ENCODE measurements at regions not wholly inside any gene's neighbourhood (a gene's known extent, or its start where the extent isn't known, plus 50 kb on each side); places are given as distances from the start of the nearest gene placed in this dataset.

DNA sequence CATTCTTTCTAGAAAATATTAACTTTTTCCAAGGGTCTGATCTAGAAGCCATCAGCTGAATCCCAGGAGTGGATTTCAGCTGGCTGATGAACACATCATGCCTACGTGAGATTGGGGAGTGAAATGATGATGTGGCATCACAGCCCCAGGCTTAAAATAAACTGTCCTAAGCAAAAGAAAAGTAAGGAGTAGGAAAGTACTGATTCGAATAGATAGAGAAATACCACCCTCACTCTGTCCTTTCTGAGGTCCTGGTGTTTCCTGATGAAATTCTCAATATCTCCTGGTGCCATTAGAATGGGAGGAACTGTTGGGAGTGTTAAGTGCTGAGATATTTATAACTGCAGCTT is 376.8 kb upstream of the SEMA6D start:
- Histone ChIP-seq H3K9me2 (replicated peaks; ENCODE audit: low read length) (no peaks in the 10 kb centered on the region), H3K36me3 (ENCODE audit: low read depth, low read length) (no peaks in the 10 kb centered on the region), H3K79me2 (ENCODE audit: low read length) (no peaks in the 10 kb centered on the region), H3F3A (ENCODE audit: low read length, unreplicated experiment) (no peaks in the 10 kb centered on the region), H3K4me1 (ENCODE audit: insufficient read depth, low read length) (no peaks in the 10 kb centered on the region), H3K9ac (ENCODE audit: low read length) (no peak overlapping the region), H3K27me3 (ENCODE audit: low read length) (no peaks in the 10 kb centered on the region), H3K27ac (ENCODE audit: low read length) (no peak overlapping the region), H3K9me3 (ENCODE audit: low read length) (no peaks in the 10 kb centered on the region), H2AFZ (ENCODE audit: low read length) (no peak overlapping the region), H3K4me3 (ENCODE audit: low read length) (no peak overlapping the region), H4K20me1 (ENCODE audit: low read length) (no peaks in the 10 kb centered on the region), H3K4me2 (ENCODE audit: low read length) (no peak overlapping the region)
- TF ChIP-seq, protein P1, sequence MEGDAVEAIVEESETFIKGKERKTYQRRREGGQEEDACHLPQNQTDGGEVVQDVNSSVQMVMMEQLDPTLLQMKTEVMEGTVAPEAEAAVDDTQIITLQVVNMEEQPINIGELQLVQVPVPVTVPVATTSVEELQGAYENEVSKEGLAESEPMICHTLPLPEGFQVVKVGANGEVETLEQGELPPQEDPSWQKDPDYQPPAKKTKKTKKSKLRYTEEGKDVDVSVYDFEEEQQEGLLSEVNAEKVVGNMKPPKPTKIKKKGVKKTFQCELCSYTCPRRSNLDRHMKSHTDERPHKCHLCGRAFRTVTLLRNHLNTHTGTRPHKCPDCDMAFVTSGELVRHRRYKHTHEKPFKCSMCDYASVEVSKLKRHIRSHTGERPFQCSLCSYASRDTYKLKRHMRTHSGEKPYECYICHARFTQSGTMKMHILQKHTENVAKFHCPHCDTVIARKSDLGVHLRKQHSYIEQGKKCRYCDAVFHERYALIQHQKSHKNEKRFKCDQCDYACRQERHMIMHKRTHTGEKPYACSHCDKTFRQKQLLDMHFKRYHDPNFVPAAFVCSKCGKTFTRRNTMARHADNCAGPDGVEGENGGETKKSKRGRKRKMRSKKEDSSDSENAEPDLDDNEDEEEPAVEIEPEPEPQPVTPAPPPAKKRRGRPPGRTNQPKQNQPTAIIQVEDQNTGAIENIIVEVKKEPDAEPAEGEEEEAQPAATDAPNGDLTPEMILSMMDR (conservative IDR thresholded peaks at IDR 0.05; ENCODE audit: low read depth, low read length), result no peak
- no peak for TF ChIP-seq EZH2phosphoT487 (IDR thresholded peaks at IDR 0.05; ENCODE audit: borderline replicate concordance, low read length)
- TF ChIP-seq EZH2 (IDR thresholded peaks at IDR 0.05; ENCODE audit: low read length, unreplicated experiment), result no peak
- ChIA-PET POLR2A (ENCODE audit: unreplicated experiment) (no interaction called here), CTCF (no interaction called here)
- ATAC-seq (no peak), DNase-seq (no peak)
- no TSS peak for BruUV-seq (replicated peaks)
- intact Hi-C loops (cut with micrococcal nuclease), result no loop called here

DNA sequence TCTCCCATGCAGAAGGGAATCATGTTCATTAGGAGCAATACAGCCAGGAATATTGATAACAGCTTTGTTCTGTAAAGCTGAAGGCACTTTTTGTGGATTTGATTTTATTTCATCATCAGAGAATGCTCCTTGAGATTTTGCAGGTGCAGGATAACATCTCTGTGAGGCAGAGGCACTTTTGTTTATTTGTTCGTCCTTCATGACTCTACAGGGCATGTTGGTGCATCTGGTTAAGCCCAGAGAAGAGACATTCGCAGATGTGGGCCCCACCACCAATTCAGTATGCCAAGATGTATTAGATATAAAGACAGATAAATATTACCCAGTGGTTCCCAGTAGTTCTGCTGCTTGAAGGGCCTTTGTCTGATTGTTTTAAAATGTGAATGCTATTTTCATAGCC is 368.1 kb upstream of the SEMA6D start:
- no peaks in the 10 kb centered on the region for H3K9me2 ChIP-seq (replicated peaks; ENCODE audit: low read length)
- intact Hi-C loops (cut with micrococcal nuclease), result no loop called here
- H3F3A ChIP-seq (ENCODE audit: low read length, unreplicated experiment), result no peaks in the 10 kb centered on the region
- H3K4me1 ChIP-seq (ENCODE audit: insufficient read depth, low read length), result peaks cover 6% of the 10 kb centered on the region; the same call in 1 of the 2 replicates
- ATAC-seq (no peak), DNase-seq (no peak)
- H2AFZ ChIP-seq (ENCODE audit: low read length), result no peak overlapping the region
- H3K36me3 ChIP-seq (ENCODE audit: low read depth, low read length), result no peaks in the 10 kb centered on the region
- H3K4me3 ChIP-seq (ENCODE audit: low read length), result no peak overlapping the region
- no peaks in the 10 kb centered on the region for H4K20me1 ChIP-seq (ENCODE audit: low read length)
- no peaks in the 10 kb centered on the region for H3K9me3 ChIP-seq (ENCODE audit: low read length)
- H3K9ac ChIP-seq (ENCODE audit: low read length), result no peak overlapping the region
- no TSS peak for BruUV-seq (replicated peaks)
- TF ChIP-seq EZH2phosphoT487 (IDR thresholded peaks at IDR 0.05; ENCODE audit: borderline replicate concordance, low read length), result no peak
- TF ChIP-seq EZH2 (IDR thresholded peaks at IDR 0.05; ENCODE audit: low read length, unreplicated experiment), result no peak
- TF ChIP-seq, protein P1 (conservative IDR thresholded peaks at IDR 0.05; ENCODE audit: low read depth, low read length), result no peak
- H3K27me3 ChIP-seq (ENCODE audit: low read length), result no peaks in the 10 kb centered on the region
- ChIA-PET CTCF (no interaction called here), POLR2A (ENCODE audit: unreplicated experiment) (no interaction called here)
- H3K79me2 ChIP-seq (ENCODE audit: low read length), result no peaks in the 10 kb centered on the region
- no peak overlapping the region for H3K27ac ChIP-seq (ENCODE audit: low read length)
- H3K4me2 ChIP-seq (ENCODE audit: low read length), result no peak overlapping the region

DNA sequence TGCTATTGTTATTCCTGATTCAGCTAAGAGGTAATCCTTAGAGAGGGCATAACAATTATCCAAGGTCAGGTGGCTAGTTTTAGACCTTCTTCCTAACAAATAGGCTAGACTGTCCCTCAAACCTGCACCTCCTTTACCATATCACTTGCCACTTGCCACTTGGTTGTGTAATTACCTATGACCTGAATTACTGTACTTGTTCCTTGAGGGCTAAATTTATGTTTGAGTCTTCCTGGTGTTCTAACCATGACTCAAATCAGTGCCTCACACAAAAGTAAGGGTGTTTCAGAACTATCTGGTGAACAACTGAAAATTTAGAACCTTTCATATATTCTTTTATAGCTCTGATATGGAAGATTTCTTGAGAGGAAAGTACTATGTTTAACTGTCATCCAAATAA is 365.8 kb upstream of the SEMA6D start:
- H3K4me2 ChIP-seq (ENCODE audit: low read length), result no peak overlapping the region
- H2AFZ ChIP-seq (ENCODE audit: low read length), result no peak overlapping the region
- H4K20me1 ChIP-seq (ENCODE audit: low read length), result no peaks in the 10 kb centered on the region
- no peaks in the 10 kb centered on the region for H3K36me3 ChIP-seq (ENCODE audit: low read depth, low read length)
- CTCF ChIA-PET, result no interaction called here
- H3K79me2 ChIP-seq (ENCODE audit: low read length), result no peaks in the 10 kb centered on the region
- TF ChIP-seq EZH2 (IDR thresholded peaks at IDR 0.05; ENCODE audit: low read length, unreplicated experiment), result no peak
- TF ChIP-seq, protein P1 (conservative IDR thresholded peaks at IDR 0.05; ENCODE audit: low read depth, low read length), result no peak
- no peak for TF ChIP-seq EZH2phosphoT487 (IDR thresholded peaks at IDR 0.05; ENCODE audit: borderline replicate concordance, low read length)
- no TSS peak for BruUV-seq (replicated peaks)
- no peaks in the 10 kb centered on the region for H3F3A ChIP-seq (ENCODE audit: low read length, unreplicated experiment)
- intact Hi-C loops (cut with micrococcal nuclease), result no loop called here
- no peak overlapping the region for H3K4me3 ChIP-seq (ENCODE audit: low read length)
- no peak overlapping the region for H3K27ac ChIP-seq (ENCODE audit: low read length)
- H3K9me2 ChIP-seq (replicated peaks; ENCODE audit: low read length), result no peaks in the 10 kb centered on the region
- ATAC-seq (0 out of 2 replicates have a peak, but pooled peaks have one; percentile 18), DNase-seq (peak; percentile 35)
- no peaks in the 10 kb centered on the region for H3K27me3 ChIP-seq (ENCODE audit: low read length)
- POLR2A ChIA-PET (ENCODE audit: unreplicated experiment), result no interaction called here
- no peak overlapping the region for H3K9ac ChIP-seq (ENCODE audit: low read length)
- no peaks in the 10 kb centered on the region for H3K9me3 ChIP-seq (ENCODE audit: low read length)
- H3K4me1 ChIP-seq (ENCODE audit: insufficient read depth, low read length), result peaks cover 6% of the 10 kb centered on the region; the same call in 1 of the 2 replicates

Measured in PC-3 (cell line).